GM12878 (cell line): ENCODE measurements at regions not wholly inside any gene's neighbourhood (a gene's known extent, or its start where the extent isn't known, plus 50 kb on each side); places are given as distances from the start of the nearest gene placed in this dataset.

Experiments used
- BCL11A ChIP-seq: IDR thresholded peaks from 2 replicates; pipeline ENCODE4 v1.6.1; 2011; ENCODE audit warnings: low read depth, low read length
- BMI1 ChIP-seq: fragments of 450-650 bp; IDR thresholded peaks from 2 replicates; pipeline ENCODE4 v1.6.1; 2016; ENCODE audit warnings: mild to moderate bottlenecking, moderate library complexity, borderline replicate concordance
- EZH2 ChIP-seq: IDR thresholded peaks from 2 replicates; pipeline ENCODE4 v1.6.1; 2012; ENCODE audit warnings: low read depth, mild to moderate bottlenecking, control low read depth, inconsistent platforms, low read length, borderline replicate concordance; ENCODE audit not compliant: control insufficient read depth
- FOXK2 ChIP-seq: fragments of 450-650 bp; IDR thresholded peaks from 2 replicates; pipeline ENCODE4 v1.6.1; 2017; ENCODE audit warnings: mild to moderate bottlenecking, moderate library complexity
- LARP7 ChIP-seq: fragments of 450-650 bp; IDR thresholded peaks from 2 replicates; pipeline ENCODE4 v1.6.1; 2017; ENCODE audit warnings: mild to moderate bottlenecking
- MEF2B ChIP-seq: fragments of 450-650 bp; IDR thresholded peaks from 2 replicates; pipeline ENCODE4 v1.6.1; 2018; ENCODE audit warnings: mild to moderate bottlenecking, moderate library complexity; ENCODE audit not compliant: partially characterized antibody, poor library complexity, severe bottlenecking
- MTA3 ChIP-seq: IDR thresholded peaks from 2 replicates; pipeline ENCODE4 v1.6.1; 2012; ENCODE audit warnings: low read length, inconsistent platforms, borderline replicate concordance
- NFYA ChIP-seq: IDR thresholded peaks from 2 replicates; pipeline ENCODE4 v1.6.1; 2011; ENCODE audit warnings: low read depth, mild to moderate bottlenecking, low read length, improper control_type of control experiment, borderline replicate concordance
- NR2C1 ChIP-seq: fragments of 450-650 bp; IDR thresholded peaks from 2 replicates; pipeline ENCODE4 v1.6.1; 2017; ENCODE audit warnings: antibody characterized with exemption, mild to moderate bottlenecking, moderate library complexity
- NR2F1 ChIP-seq: fragments of 450-650 bp; conservative IDR thresholded peaks from 2 replicates; pipeline ENCODE4 v1.6.1; 2017; ENCODE audit warnings: mild to moderate bottlenecking
- RUNX3 ChIP-seq: IDR thresholded peaks from 2 replicates; pipeline ENCODE4 v1.6.1; 2012; ENCODE audit warnings: low read length, inconsistent platforms
- SMAD1 ChIP-seq: fragments of 450-650 bp; IDR thresholded peaks from 2 replicates; pipeline ENCODE4 v1.6.1; 2018; ENCODE audit warnings: mild to moderate bottlenecking, low read depth; ENCODE audit not compliant: partially characterized antibody
- SUZ12 ChIP-seq: fragments of 200-600 bp; sonication (generic); IDR thresholded peaks from one replicate; pipeline ENCODE4 v1.6.1; 2018; ENCODE audit warnings: antibody characterized with exemption, mild to moderate bottlenecking; ENCODE audit not compliant: unreplicated experiment
- TARDBP ChIP-seq: IDR thresholded peaks from 2 replicates; pipeline ENCODE4 v1.6.1; 2016; ENCODE audit warnings: borderline replicate concordance
- TCF12 ChIP-seq: IDR thresholded peaks from 2 replicates; pipeline ENCODE4 v1.6.1; 2011; ENCODE audit warnings: low read depth, mild to moderate bottlenecking, low read length
- ZNF207 ChIP-seq: fragments of 450-650 bp; IDR thresholded peaks from 2 replicates; pipeline ENCODE4 v1.6.1; 2014; ENCODE audit warnings: antibody characterized with exemption, mild to moderate bottlenecking, borderline replicate concordance
- ZNF24 ChIP-seq: fragments of 450-650 bp; IDR thresholded peaks from 2 replicates; pipeline ENCODE4 v1.6.1; 2017; ENCODE audit warnings: antibody characterized with exemption, mild to moderate bottlenecking
- TF ChIP-seq, protein P1 (sequence below): IDR thresholded peaks from 2 replicates; pipeline ENCODE4 v1.6.1; 2011; ENCODE audit warnings: mild to moderate bottlenecking, low read depth, low read length, moderate library complexity; ENCODE audit not compliant: insufficient replicate concordance
- TF ChIP-seq, protein P2 (sequence below): fragments of 450-650 bp; IDR thresholded peaks from 2 replicates; pipeline ENCODE4 v1.6.1; 2017; ENCODE audit warnings: mild to moderate bottlenecking, moderate library complexity
- TF ChIP-seq, protein P3 (sequence below): fragments of 450-650 bp; IDR thresholded peaks from 2 replicates; pipeline ENCODE4 v1.6.1; 2014; ENCODE audit warnings: mild to moderate bottlenecking
- TF ChIP-seq, protein P4 (sequence below): fragments of 150-350 bp; IDR thresholded peaks from 2 replicates; pipeline ENCODE4 v1.6.1; 2014; ENCODE audit warnings: mild to moderate bottlenecking, low read depth, low read length

DNA sequence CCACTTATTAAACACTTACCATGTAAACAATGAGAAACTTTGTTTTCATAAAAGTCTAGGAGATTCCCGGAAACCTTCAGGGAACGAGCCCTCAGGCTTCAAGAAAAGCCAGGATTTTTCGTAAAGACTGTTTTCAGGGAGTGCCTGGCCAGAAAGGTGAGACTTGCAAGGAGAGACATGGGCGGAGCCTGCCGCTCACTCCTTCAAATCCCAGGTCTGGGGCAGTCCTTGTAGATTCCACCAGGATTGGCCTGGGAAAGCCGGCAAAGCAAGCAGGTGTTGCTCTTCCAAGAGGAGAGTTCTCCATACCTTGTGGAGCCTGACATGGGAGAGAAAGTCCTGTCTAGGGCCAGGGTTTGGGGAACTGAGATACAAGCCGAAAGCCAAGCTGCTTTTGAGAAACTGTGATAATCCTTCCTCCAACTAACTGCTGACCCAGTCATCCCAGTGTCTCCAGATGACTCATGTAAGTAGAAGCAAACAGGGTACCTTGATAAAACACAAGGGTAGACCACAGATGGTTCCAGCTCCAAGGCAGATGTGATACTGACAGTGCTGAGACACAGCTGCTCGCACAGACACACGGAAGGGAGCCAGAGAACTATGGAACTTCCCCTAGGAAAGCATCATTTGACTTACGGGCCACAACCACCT lies 69.4 kb upstream of the NAA20 start (continued):
- TF ChIP-seq EZH2 (no peak), MTA3 (peak; percentile 93), SMAD1 (no peak), ZNF24 (no peak), BMI1 (no peak), NR2F1 (no peak), TARDBP (no peak), ZNF207 (no peak), MEF2B (no peak), TCF12 (peak; percentile 97), RUNX3 (peak; percentile 96), NFYA (no peak), FOXK2 (no peak), SUZ12 (no peak), LARP7 (no peak), NR2C1 (no peak), BCL11A (peak; percentile 97)
- TF ChIP-seq, protein P1, sequence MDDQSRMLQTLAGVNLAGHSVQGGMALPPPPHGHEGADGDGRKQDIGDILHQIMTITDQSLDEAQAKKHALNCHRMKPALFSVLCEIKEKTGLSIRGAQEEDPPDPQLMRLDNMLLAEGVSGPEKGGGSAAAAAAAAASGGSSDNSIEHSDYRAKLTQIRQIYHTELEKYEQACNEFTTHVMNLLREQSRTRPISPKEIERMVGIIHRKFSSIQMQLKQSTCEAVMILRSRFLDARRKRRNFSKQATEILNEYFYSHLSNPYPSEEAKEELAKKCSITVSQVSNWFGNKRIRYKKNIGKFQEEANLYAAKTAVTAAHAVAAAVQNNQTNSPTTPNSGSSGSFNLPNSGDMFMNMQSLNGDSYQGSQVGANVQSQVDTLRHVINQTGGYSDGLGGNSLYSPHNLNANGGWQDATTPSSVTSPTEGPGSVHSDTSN, result no peak
- TF ChIP-seq, protein P2, sequence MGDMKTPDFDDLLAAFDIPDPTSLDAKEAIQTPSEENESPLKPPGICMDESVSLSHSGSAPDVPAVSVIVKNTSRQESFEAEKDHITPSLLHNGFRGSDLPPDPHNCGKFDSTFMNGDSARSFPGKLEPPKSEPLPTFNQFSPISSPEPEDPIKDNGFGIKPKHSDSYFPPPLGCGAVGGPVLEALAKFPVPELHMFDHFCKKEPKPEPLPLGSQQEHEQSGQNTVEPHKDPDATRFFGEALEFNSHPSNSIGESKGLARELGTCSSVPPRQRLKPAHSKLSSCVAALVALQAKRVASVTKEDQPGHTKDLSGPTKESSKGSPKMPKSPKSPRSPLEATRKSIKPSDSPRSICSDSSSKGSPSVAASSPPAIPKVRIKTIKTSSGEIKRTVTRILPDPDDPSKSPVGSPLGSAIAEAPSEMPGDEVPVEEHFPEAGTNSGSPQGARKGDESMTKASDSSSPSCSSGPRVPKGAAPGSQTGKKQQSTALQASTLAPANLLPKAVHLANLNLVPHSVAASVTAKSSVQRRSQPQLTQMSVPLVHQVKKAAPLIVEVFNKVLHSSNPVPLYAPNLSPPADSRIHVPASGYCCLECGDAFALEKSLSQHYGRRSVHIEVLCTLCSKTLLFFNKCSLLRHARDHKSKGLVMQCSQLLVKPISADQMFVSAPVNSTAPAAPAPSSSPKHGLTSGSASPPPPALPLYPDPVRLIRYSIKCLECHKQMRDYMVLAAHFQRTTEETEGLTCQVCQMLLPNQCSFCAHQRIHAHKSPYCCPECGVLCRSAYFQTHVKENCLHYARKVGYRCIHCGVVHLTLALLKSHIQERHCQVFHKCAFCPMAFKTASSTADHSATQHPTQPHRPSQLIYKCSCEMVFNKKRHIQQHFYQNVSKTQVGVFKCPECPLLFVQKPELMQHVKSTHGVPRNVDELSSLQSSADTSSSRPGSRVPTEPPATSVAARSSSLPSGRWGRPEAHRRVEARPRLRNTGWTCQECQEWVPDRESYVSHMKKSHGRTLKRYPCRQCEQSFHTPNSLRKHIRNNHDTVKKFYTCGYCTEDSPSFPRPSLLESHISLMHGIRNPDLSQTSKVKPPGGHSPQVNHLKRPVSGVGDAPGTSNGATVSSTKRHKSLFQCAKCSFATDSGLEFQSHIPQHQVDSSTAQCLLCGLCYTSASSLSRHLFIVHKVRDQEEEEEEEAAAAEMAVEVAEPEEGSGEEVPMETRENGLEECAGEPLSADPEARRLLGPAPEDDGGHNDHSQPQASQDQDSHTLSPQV, result no peak
- TF ChIP-seq, protein P3, sequence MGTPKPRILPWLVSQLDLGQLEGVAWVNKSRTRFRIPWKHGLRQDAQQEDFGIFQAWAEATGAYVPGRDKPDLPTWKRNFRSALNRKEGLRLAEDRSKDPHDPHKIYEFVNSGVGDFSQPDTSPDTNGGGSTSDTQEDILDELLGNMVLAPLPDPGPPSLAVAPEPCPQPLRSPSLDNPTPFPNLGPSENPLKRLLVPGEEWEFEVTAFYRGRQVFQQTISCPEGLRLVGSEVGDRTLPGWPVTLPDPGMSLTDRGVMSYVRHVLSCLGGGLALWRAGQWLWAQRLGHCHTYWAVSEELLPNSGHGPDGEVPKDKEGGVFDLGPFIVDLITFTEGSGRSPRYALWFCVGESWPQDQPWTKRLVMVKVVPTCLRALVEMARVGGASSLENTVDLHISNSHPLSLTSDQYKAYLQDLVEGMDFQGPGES, result no peak
- TF ChIP-seq, protein P4, sequence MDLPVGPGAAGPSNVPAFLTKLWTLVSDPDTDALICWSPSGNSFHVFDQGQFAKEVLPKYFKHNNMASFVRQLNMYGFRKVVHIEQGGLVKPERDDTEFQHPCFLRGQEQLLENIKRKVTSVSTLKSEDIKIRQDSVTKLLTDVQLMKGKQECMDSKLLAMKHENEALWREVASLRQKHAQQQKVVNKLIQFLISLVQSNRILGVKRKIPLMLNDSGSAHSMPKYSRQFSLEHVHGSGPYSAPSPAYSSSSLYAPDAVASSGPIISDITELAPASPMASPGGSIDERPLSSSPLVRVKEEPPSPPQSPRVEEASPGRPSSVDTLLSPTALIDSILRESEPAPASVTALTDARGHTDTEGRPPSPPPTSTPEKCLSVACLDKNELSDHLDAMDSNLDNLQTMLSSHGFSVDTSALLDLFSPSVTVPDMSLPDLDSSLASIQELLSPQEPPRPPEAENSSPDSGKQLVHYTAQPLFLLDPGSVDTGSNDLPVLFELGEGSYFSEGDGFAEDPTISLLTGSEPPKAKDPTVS, result no peak
